Progenitor cell of endocrine pancreas (in vitro differentiated cells): ENCODE measurements at regions not wholly inside any gene's neighbourhood (a gene's known extent, or its start where the extent isn't known, plus 50 kb on each side); places are given as distances from the start of the nearest gene placed in this dataset.

ENCODE experiments used
- DNase-seq: peaks from one replicate; pipeline ENCODE4 v3.0.0; 2021; ENCODE audit warnings: low spot score; ENCODE audit not compliant: unreplicated experiment
- H3K27ac Mint-ChIP-seq: 2 replicates; pipeline ENCODE4 v1.8.0; 2021; ENCODE audit warnings: mild to moderate bottlenecking, moderate library complexity, mixed read lengths
- H3K27me3 Mint-ChIP-seq: 2 replicates; pipeline ENCODE4 v1.8.0; 2021; ENCODE audit warnings: mixed read lengths
- H3K36me3 Mint-ChIP-seq: 2 replicates; pipeline ENCODE4 v1.8.0; 2022; ENCODE audit warnings: mixed read lengths; ENCODE audit not compliant: insufficient read depth
- H3K4me1 Mint-ChIP-seq: 2 replicates; pipeline ENCODE4 v1.8.0; 2021; ENCODE audit warnings: low read depth, mixed read lengths
- H3K4me3 Mint-ChIP-seq: 2 replicates; pipeline ENCODE4 v1.8.0; 2021; ENCODE audit warnings: low read depth, mild to moderate bottlenecking, moderate library complexity, mixed read lengths
- H3K9me3 Mint-ChIP-seq: 2 replicates; pipeline ENCODE4 v1.8.0; 2021; ENCODE audit warnings: low read depth, mixed read lengths
- TF ChIP-seq, protein P1 (sequence below): fragments of 200-600 bp; sonication (generic); IDR thresholded peaks from one replicate; pipeline ENCODE4 v1.5.0; 2021; ENCODE audit warnings: antibody characterized with exemption, mild to moderate bottlenecking; ENCODE audit not compliant: unreplicated experiment

DNA sequence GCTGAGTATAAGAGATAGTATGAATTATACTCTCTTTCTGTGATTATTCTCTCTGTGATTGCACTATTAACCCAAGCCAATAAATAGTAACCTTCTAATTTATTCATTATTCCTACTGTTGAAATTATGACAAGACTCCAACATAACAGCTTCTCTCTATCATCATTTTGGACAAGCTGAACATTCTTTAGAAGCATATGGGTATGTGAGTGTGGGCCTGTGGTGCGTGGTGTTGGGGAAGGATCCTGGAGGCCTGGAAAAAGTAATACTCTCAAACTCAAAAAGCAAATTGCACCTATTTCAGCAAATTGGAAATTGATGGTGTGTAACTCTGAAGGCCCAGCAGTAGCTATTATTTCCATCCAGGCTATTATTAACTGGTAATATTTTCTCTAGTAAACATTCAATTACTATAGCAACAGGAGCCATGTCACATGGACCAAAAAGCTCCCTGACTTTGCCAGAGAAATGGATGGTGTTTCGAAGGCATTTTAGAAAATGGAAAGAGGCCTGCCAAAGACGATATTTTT, 502.8 kb downstream of the LTN1 start:
- no peaks in the 10 kb centered on the region for H3K9me3 Mint-ChIP-seq
- TF ChIP-seq, protein P1, sequence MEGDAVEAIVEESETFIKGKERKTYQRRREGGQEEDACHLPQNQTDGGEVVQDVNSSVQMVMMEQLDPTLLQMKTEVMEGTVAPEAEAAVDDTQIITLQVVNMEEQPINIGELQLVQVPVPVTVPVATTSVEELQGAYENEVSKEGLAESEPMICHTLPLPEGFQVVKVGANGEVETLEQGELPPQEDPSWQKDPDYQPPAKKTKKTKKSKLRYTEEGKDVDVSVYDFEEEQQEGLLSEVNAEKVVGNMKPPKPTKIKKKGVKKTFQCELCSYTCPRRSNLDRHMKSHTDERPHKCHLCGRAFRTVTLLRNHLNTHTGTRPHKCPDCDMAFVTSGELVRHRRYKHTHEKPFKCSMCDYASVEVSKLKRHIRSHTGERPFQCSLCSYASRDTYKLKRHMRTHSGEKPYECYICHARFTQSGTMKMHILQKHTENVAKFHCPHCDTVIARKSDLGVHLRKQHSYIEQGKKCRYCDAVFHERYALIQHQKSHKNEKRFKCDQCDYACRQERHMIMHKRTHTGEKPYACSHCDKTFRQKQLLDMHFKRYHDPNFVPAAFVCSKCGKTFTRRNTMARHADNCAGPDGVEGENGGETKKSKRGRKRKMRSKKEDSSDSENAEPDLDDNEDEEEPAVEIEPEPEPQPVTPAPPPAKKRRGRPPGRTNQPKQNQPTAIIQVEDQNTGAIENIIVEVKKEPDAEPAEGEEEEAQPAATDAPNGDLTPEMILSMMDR, result no peak
- H3K27me3 Mint-ChIP-seq, result no peaks in the 10 kb centered on the region
- H3K27ac Mint-ChIP-seq, result no peak overlapping the region
- no peak overlapping the region for H3K4me3 Mint-ChIP-seq
- no peaks in the 10 kb centered on the region for H3K36me3 Mint-ChIP-seq
- no peaks in the 10 kb centered on the region for H3K4me1 Mint-ChIP-seq
- no peak for DNase-seq

- Mint-ChIP-seq H3K9me3 (no peaks in the 10 kb centered on the region), H3K4me1 (no peaks in the 10 kb centered on the region), H3K4me3 (no peak overlapping the region), H3K36me3 (no peaks in the 10 kb centered on the region), H3K27ac (no peak overlapping the region), H3K27me3 (no peaks in the 10 kb centered on the region)
- TF ChIP-seq, protein P1, result no peak
- no peak for DNase-seq
These were observed 503.5 kb downstream of the LTN1 start for GRCh38 chr21:28489162-28489561.

DNA sequence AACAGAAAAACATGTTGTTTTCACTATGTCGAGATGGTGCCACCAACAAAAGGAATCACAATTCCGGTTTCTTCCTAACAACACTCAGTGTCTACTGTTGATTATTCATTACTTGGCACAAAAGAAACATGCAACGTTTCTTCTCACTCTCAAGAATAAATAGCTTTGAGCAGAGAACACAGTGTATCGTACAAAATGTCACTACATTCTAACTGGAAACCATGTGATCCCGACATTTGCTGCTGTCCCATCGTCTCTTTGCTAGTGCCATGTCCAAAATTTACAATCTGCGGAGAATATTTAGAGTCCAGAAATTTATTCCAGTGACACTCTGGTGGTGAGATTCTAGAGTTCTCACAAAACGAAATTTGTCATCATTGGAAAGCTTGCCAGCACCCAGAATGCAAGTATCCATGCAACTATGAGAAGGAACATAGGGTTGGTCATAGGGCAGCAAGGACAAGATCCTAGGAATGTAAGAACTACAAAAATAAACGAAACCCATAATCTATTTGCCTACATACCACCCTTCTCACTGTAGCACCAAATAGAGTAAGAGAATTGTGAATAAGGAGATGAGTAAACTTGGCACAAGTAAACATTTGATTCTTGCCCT, 505.1 kb downstream of the LTN1 start:
- Mint-ChIP-seq H3K27me3 (no peaks in the 10 kb centered on the region), H3K9me3 (no peaks in the 10 kb centered on the region), H3K4me1 (peaks cover 2% of the 10 kb centered on the region), H3K27ac (no peak overlapping the region), H3K4me3 (no peak overlapping the region), H3K36me3 (no peaks in the 10 kb centered on the region)
- TF ChIP-seq, protein P1, result no peak
- DNase-seq, result no peak

DNA sequence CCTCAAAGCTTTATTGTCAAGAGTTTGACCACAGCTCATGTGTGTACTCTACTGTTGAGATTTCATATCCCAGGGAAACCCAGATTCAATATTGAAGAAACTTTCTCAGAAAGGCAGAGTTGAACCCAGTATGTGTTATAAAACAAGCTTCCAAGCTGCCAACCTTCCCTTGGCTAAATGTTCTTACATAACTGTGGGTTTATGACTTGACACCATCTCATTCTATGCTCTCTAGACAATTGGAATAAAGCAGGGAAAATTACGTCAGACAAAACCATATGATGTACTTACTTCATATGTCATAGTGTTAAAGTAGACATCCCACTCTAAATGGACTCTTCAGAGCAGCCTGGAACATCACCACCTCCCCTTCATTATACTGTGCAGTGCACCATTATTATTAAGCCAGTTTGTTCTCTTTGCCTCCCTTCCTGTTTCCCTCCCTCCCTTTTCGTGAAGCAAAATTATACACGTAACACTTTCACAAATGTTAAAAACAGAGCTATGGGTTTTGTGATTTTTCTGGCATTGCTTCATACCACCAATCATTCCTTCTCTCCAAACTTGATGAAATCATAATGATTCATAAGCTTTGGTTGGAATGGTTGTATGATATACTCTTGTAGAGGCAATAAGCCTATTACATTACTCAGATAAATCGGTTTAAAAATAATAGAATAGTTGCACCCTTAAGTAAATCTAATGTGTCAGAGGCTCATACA, 507.2 kb downstream of the LTN1 start:
- Mint-ChIP-seq H3K9me3 (no peaks in the 10 kb centered on the region), H3K36me3 (no peaks in the 10 kb centered on the region), H3K27me3 (no peaks in the 10 kb centered on the region), H3K27ac (no peak overlapping the region), H3K4me3 (no peak overlapping the region), H3K4me1 (peaks cover 2% of the 10 kb centered on the region)
- no peak for DNase-seq
- TF ChIP-seq, protein P1, result no peak

DNA sequence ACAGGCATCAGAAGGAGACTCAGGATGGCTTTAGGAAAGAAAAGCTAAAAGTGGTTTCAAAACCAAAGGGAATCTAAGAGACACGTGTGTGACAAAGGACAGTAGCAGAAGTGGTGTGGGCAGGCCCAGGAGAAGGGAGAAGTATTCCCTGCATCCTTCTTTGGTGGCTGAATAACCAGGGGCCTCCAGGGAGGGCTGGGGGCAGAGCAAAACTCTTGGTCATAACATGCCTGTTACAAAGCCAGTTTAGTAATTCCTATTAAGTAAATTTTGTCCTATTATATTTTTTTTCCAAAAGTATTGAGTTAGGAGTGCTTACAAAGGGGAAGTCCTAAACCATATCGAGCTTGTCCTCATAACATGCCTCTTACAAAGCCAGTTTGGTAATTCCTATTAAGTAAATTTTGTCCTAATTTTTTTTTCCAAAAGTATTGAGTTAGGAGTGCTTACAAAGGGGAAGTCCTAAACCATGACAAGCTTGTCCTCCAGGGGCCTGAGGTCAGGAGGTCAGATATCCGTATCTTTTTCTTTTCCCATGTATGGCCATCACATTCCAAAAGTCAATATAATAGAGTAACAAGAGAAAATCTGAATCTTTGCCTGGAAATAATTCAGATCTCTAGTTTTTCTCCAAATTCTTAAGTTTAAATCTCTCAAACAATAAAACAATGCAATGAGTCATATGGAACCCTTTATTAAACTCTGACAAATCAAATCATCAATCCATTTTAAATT, 509.2 kb downstream of the LTN1 start:
- peaks cover 2% of the 10 kb centered on the region for H3K4me1 Mint-ChIP-seq
- no peaks in the 10 kb centered on the region for H3K27me3 Mint-ChIP-seq
- no peak overlapping the region for H3K4me3 Mint-ChIP-seq
- H3K9me3 Mint-ChIP-seq, result no peaks in the 10 kb centered on the region
- no peak overlapping the region for H3K27ac Mint-ChIP-seq
- DNase-seq, result no peak
- TF ChIP-seq, protein P1, result no peak
- no peaks in the 10 kb centered on the region for H3K36me3 Mint-ChIP-seq
